ENCODE measurements at regions not wholly inside any gene's neighbourhood (a gene's known extent, or its start where the extent isn't known, plus 50 kb on each side); places are given as distances from the start of the nearest gene placed in this dataset.

GRCh38 chr2:7966032-7966431, 715.8 kb upstream of the ID2 start:
- DNase-seq: no peak

- no peak for DNase-seq
These were observed 714.0 kb upstream of the ID2 start for GRCh38 chr2:7967707-7968405.

- no peak for DNase-seq
These were observed 711.9 kb upstream of the ID2 start for GRCh38 chr2:7969756-7970515.

- DNase-seq: no peak
These were observed 710.6 kb upstream of the ID2 start for GRCh38 chr2:7971248-7971647.

GRCh38 chr2:7971841-7972240, 710.0 kb upstream of the ID2 start:
- DNase-seq: no peak

- no peak for DNase-seq
These were observed 709.2 kb upstream of the ID2 start for GRCh38 chr2:7972670-7973069.

GRCh38 chr2:7973801-7974480, 707.9 kb upstream of the ID2 start:
- no peak for DNase-seq

GRCh38 chr2:7974936-7975335, 706.9 kb upstream of the ID2 start:
- DNase-seq: no peak

- no peak for DNase-seq
These were observed 705.6 kb upstream of the ID2 start for GRCh38 chr2:7976206-7976605.

- DNase-seq: no peak
These were observed 703.9 kb upstream of the ID2 start for GRCh38 chr2:7977981-7978380.

GRCh38 chr2:7982054-7982453, 699.8 kb upstream of the ID2 start:
- no peak for DNase-seq

- no peak for DNase-seq
These were observed 698.4 kb upstream of the ID2 start for GRCh38 chr2:7983451-7983850.

- DNase-seq: no peak
These were observed 697.9 kb upstream of the ID2 start for GRCh38 chr2:7983912-7984311.

GRCh38 chr2:7984693-7985353, 697.0 kb upstream of the ID2 start:
- DNase-seq: no peak

- DNase-seq: no peak
These were observed 695.4 kb upstream of the ID2 start for GRCh38 chr2:7986431-7986830.

- DNase-seq: no peak
These were observed 693.9 kb upstream of the ID2 start for GRCh38 chr2:7987992-7988391.

- no peak for DNase-seq
These were observed 693.4 kb upstream of the ID2 start for GRCh38 chr2:7988440-7988839.

- no peak for DNase-seq
These were observed 692.0 kb upstream of the ID2 start for GRCh38 chr2:7989823-7990222.

GRCh38 chr2:7992612-7993602, 688.9 kb upstream of the ID2 start:
- no peak for DNase-seq

- no peak for DNase-seq
These were observed 687.4 kb upstream of the ID2 start for GRCh38 chr2:7994397-7994951.

- no peak for DNase-seq
These were observed 684.6 kb upstream of the ID2 start for GRCh38 chr2:7997279-7997678.

Measured in hypothalamus (tissue), 51 donors.